ENCODE measurements at regions not wholly inside any gene's neighbourhood (a gene's known extent, or its start where the extent isn't known, plus 50 kb on each side); places are given as distances from the start of the nearest gene placed in this dataset.

DNA sequence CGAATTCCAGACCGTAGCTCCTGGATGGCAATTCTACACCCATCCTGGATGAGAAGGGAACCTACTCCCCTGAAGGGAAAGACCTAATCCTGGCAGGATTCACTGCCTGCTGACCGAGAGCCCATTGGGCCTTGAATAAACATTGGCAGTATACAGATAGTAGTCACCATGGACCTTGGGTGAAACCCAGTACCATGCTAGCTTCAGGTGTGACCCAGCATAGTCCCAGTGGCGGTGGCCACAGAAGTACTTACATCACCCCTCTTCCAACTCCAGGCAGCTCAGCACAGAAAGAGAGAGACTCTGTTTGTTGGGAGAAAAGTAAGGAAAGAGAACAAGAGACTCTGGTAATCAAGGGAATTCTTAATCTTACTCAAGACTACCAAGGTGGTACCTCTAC lies 97.2 kb upstream of the SLC13A1 start (continued):
- no peak for TF ChIP-seq RAD21 (conservative IDR thresholded peaks at IDR 0.05 in 1 of 2, IDR thresholded peaks at IDR 0.05 in 1 of 2)

DNA sequence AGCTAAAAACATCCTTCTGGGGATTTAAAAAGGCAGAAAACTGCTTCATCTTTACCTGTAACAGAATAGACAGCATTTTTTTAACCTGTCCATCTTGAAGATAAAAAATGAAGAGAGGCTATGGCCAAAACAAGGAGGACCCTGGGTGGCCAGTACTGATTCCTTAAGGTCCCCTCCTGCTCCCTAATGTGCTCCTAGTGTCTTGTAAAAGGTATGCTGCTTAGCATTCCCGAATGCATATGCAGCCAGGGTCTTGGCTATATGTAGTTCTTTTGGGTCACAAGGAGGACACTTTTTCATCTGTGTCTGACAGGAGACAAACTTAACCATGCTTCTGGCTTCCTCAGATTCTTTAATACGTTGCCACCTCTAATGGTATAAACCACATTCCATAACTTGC lies 93.9 kb upstream of the SLC13A1 start:
- no peaks in the 10 kb centered on the region for H3K4me1 ChIP-seq
- no peak overlapping the region for H3K27ac ChIP-seq
- H3K4me2 ChIP-seq = no peak overlapping the region
- no peak overlapping the region for H3K4me3 ChIP-seq
- POLR2A ChIA-PET = no interaction called here
- CTCF ChIA-PET = no interaction called here
- TF ChIP-seq KDM1A (IDR thresholded peaks at IDR 0.05; ENCODE audit: low read depth) (no peak), FOSL2 (IDR thresholded peaks at IDR 0.05) (no peak), FOSL2 (CRISPR knock-in tag; IDR thresholded peaks at IDR 0.05) (no peak), TP53 (CRISPR knock-in tag; IDR thresholded peaks at IDR 0.05) (no peak), NFE2L2 (conservative IDR thresholded peaks at IDR 0.05; ENCODE audit: low read length) (no peak), CBX2 (IDR thresholded peaks at IDR 0.05; ENCODE audit: borderline replicate concordance, low read depth) (no peak), GATA3 (IDR thresholded peaks at IDR 0.05; ENCODE audit: borderline replicate concordance) (no peak), EHMT2 (IDR thresholded peaks at IDR 0.05; ENCODE audit: low read depth) (no peak), POLR2AphosphoS2 (conservative IDR thresholded peaks at IDR 0.05; ENCODE audit: low read length) (no peak), JUN (IDR thresholded peaks at IDR 0.05) (no peak), ZC3H11A (IDR thresholded peaks at IDR 0.05) (no peak), CBX8 (IDR thresholded peaks at IDR 0.05) (no peak), FOXS1 (CRISPR knock-in tag; IDR thresholded peaks at IDR 0.05) (no peak), RNF2 (IDR thresholded peaks at IDR 0.05; ENCODE audit: borderline replicate concordance, low read depth) (no peak)
- TF ChIP-seq, protein P1, sequence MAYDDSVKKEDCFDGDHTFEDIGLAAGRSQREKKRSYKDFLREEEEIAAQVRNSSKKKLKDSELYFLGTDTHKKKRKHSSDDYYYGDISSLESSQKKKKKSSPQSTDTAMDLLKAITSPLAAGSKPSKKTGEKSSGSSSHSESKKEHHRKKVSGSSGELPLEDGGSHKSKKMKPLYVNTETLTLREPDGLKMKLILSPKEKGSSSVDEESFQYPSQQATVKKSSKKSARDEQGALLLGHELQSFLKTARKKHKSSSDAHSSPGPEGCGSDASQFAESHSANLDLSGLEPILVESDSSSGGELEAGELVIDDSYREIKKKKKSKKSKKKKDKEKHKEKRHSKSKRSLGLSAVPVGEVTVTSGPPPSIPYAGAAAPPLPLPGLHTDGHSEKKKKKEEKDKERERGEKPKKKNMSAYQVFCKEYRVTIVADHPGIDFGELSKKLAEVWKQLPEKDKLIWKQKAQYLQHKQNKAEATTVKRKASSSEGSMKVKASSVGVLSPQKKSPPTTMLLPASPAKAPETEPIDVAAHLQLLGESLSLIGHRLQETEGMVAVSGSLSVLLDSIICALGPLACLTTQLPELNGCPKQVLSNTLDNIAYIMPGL (CRISPR knock-in tag; IDR thresholded peaks at IDR 0.05; ENCODE audit: borderline replicate concordance) = no peak
- TF ChIP-seq, protein P2, sequence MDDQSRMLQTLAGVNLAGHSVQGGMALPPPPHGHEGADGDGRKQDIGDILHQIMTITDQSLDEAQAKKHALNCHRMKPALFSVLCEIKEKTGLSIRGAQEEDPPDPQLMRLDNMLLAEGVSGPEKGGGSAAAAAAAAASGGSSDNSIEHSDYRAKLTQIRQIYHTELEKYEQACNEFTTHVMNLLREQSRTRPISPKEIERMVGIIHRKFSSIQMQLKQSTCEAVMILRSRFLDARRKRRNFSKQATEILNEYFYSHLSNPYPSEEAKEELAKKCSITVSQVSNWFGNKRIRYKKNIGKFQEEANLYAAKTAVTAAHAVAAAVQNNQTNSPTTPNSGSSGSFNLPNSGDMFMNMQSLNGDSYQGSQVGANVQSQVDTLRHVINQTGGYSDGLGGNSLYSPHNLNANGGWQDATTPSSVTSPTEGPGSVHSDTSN (IDR thresholded peaks at IDR 0.05) = no peak
- H3K9me3 ChIP-seq = no peaks in the 10 kb centered on the region
- ATAC-seq (no peak), DNase-seq (ENCODE audit: low read depth in 1 of 2, low spot score in 1 of 2) (no peak), FAIRE-seq (no peak)
- WGBS (ENCODE audit: missing lambda C conversion rate) = 0% methylated on average over 2 of the region's 2 CpGs

DNA sequence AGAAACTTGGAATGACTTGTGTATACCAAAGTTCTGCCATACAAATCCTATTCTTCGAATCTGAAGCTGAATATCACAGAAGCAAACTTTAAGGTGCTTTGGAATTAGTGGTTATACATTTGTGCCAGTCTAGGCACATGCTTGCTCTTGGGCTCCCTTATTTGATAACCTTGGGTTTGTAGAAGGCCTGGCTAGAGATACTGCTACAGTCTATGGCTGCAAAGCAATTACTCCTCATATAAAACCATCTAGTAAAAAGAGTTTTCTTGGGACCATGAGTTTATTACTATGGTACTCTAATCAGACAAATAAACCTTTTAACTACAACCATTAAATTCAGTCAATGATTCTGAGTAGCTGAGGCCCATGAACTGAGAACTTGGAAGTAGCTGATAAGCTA lies 92.5 kb upstream of the SLC13A1 start:
- Histone ChIP-seq H3K4me2 (no peak overlapping the region), H3K4me1 (no peaks in the 10 kb centered on the region), H3K27ac (no peak overlapping the region), H3K9me3 (no peaks in the 10 kb centered on the region), H3K4me3 (no peak overlapping the region)
- no peak for ATAC-seq
- CTCF ChIA-PET = no interaction called here
- DNase-seq (ENCODE audit: low read depth in 1 of 2, low spot score in 1 of 2) = no peak
- FAIRE-seq = no peak
- TF ChIP-seq, protein P2 (IDR thresholded peaks at IDR 0.05) = no peak
- no peak for TF ChIP-seq NPAS2 (CRISPR knock-in tag; IDR thresholded peaks at IDR 0.05; ENCODE audit: borderline replicate concordance)
- TF ChIP-seq FOSL2 (IDR thresholded peaks at IDR 0.05) = no peak
- no peak for TF ChIP-seq FOSL2 (CRISPR knock-in tag; IDR thresholded peaks at IDR 0.05)
- no peak for TF ChIP-seq RCOR1 (IDR thresholded peaks at IDR 0.05; ENCODE audit: low read depth, low read length)
- TF ChIP-seq, protein P3, sequence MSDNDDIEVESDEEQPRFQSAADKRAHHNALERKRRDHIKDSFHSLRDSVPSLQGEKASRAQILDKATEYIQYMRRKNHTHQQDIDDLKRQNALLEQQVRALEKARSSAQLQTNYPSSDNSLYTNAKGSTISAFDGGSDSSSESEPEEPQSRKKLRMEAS (IDR thresholded peaks at IDR 0.05) = no peak
- 3% methylated on average over 1 of the region's 1 CpG for WGBS (ENCODE audit: missing lambda C conversion rate)
- POLR2A ChIA-PET = no interaction called here

DNA sequence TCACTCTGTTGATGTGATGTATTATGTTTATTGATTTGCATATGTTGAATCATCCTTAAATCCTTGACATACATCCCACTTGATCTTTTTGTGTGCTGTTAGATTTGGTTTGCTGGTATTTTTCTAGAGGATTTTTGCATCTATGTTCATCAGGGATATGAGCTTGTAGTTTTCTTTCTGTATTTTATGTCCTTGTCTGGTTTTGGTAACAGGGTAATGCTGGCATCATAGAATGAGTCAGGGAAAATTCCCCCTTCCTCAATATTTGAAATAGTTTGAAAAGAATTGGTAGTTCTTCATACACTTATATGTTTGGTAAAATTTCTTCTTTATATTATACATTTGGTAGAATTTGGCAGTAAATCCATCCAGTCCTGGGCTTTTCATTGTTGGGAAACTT lies 89.4 kb upstream of the SLC13A1 start:
- Histone ChIP-seq H3K27ac (no peak overlapping the region), H3K4me2 (no peak overlapping the region), H3K4me3 (no peak overlapping the region), H3K4me1 (no peaks in the 10 kb centered on the region), H3K9me3 (no peaks in the 10 kb centered on the region)
- no peak for ATAC-seq
- FAIRE-seq = no peak
- CTCF ChIA-PET = no interaction called here
- no peak for DNase-seq (ENCODE audit: low read depth in 1 of 2, low spot score in 1 of 2)
- POLR2A ChIA-PET = no interaction called here
- TF ChIP-seq EP300 (IDR thresholded peaks at IDR 0.05) = no peak
- TF ChIP-seq TP53 (CRISPR knock-in tag; IDR thresholded peaks at IDR 0.05) = no peak
- TF ChIP-seq POLR2AphosphoS2 (conservative IDR thresholded peaks at IDR 0.05; ENCODE audit: low read length) = no peak
- no peak for TF ChIP-seq CHD2 (IDR thresholded peaks at IDR 0.05; ENCODE audit: low read length, partially characterized antibody)
- TF ChIP-seq FOXS1 (CRISPR knock-in tag; IDR thresholded peaks at IDR 0.05) = no peak
- no peak for TF ChIP-seq BHLHE40 (IDR thresholded peaks at IDR 0.05; ENCODE audit: low read depth, low read length)
- TF ChIP-seq SREBF2 (IDR thresholded peaks at IDR 0.05) = no peak
- TF ChIP-seq, protein P4, sequence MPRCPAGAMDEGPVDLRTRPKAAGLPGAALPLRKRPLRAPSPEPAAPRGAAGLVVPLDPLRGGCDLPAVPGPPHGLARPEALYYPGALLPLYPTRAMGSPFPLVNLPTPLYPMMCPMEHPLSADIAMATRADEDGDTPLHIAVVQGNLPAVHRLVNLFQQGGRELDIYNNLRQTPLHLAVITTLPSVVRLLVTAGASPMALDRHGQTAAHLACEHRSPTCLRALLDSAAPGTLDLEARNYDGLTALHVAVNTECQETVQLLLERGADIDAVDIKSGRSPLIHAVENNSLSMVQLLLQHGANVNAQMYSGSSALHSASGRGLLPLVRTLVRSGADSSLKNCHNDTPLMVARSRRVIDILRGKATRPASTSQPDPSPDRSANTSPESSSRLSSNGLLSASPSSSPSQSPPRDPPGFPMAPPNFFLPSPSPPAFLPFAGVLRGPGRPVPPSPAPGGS (IDR thresholded peaks at IDR 0.05) = no peak
- TF ChIP-seq SMC3 (IDR thresholded peaks at IDR 0.05) = no peak
- no peak for TF ChIP-seq JUN (IDR thresholded peaks at IDR 0.05)
- TF ChIP-seq ZSCAN20 (CRISPR knock-in tag; IDR thresholded peaks at IDR 0.05) = no peak
- TF ChIP-seq, protein P5, sequence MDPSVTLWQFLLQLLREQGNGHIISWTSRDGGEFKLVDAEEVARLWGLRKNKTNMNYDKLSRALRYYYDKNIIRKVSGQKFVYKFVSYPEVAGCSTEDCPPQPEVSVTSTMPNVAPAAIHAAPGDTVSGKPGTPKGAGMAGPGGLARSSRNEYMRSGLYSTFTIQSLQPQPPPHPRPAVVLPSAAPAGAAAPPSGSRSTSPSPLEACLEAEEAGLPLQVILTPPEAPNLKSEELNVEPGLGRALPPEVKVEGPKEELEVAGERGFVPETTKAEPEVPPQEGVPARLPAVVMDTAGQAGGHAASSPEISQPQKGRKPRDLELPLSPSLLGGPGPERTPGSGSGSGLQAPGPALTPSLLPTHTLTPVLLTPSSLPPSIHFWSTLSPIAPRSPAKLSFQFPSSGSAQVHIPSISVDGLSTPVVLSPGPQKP (IDR thresholded peaks at IDR 0.05; ENCODE audit: low read depth, low read length) = no peak
- TF ChIP-seq RARB (CRISPR knock-in tag; IDR thresholded peaks at IDR 0.05) = no peak

Measured in A549 (cell line).